D721Med (cell line): ENCODE measurements at regions not wholly inside any gene's neighbourhood (a gene's known extent, or its start where the extent isn't known, plus 50 kb on each side); places are given as distances from the start of the nearest gene placed in this dataset.

Experiments used
- DNase-seq: peaks from one replicate; pipeline ENCODE4 v3.0.0; 2011; ENCODE audit warnings: low spot score; ENCODE audit not compliant: insufficient read length
- FAIRE-seq: peaks from 2 replicates; lab custom pipeline; 2011; peaks lifted over from hg19 to GRCh38; lab: Jason Lieb, UNC
- TF ChIP-seq, protein P1 (sequence below): IDR thresholded peaks from 2 replicates; pipeline ENCODE4 v1.5.1; 2012; ENCODE audit warnings: mild to moderate bottlenecking, control low read depth; ENCODE audit not compliant: insufficient read depth; ENCODE audit errors: missing control alignments

- FAIRE-seq, result no peak
These were observed 219.7 kb upstream of the PPP2R2D start for GRCh38 chr10:131681122-131681521.

GRCh38 chr10:131681656-131682055, 219.2 kb upstream of the PPP2R2D start:
- FAIRE-seq, result no peak
- TF ChIP-seq, protein P1, sequence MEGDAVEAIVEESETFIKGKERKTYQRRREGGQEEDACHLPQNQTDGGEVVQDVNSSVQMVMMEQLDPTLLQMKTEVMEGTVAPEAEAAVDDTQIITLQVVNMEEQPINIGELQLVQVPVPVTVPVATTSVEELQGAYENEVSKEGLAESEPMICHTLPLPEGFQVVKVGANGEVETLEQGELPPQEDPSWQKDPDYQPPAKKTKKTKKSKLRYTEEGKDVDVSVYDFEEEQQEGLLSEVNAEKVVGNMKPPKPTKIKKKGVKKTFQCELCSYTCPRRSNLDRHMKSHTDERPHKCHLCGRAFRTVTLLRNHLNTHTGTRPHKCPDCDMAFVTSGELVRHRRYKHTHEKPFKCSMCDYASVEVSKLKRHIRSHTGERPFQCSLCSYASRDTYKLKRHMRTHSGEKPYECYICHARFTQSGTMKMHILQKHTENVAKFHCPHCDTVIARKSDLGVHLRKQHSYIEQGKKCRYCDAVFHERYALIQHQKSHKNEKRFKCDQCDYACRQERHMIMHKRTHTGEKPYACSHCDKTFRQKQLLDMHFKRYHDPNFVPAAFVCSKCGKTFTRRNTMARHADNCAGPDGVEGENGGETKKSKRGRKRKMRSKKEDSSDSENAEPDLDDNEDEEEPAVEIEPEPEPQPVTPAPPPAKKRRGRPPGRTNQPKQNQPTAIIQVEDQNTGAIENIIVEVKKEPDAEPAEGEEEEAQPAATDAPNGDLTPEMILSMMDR, result no peak
- no peak for DNase-seq

More at GRCh38 chr10:131681122-131681521, 219.7 kb upstream of the PPP2R2D start:
- no peak for DNase-seq
- TF ChIP-seq, protein P1, result no peak

DNA sequence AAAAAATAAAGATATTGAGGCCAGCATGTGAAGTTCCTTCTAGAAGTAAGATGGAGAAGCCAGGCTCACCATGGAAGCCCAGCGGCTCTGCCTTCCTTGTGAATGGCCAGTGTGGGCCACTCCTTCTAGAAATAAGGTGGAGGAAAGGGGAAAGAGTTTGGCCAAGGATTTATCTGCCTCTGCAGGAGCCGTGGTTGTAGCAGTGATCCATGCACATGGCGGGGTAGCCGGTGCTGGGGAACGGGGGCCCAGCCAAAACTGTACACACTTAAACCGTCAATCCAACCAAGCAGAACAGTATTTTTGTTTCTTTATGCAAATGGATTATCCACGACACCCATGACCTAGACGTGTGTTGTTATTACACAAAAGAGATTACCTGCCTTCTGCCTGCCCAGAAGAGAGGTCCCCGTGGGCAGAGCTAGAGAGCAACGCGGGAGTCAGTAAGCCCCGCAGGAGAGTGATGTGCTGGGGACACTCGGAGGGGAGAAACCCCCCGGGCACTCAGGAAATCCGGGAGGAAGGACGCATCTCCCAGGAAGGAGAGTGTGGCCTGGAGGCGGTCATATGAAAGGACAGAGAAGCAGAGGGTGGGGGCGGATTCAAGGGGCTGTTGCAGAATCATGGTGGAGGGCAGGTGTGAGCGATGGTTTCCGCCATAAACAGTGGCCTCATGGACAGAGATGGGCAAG, 218.4 kb upstream of the PPP2R2D start:
- no peak for FAIRE-seq

DNA sequence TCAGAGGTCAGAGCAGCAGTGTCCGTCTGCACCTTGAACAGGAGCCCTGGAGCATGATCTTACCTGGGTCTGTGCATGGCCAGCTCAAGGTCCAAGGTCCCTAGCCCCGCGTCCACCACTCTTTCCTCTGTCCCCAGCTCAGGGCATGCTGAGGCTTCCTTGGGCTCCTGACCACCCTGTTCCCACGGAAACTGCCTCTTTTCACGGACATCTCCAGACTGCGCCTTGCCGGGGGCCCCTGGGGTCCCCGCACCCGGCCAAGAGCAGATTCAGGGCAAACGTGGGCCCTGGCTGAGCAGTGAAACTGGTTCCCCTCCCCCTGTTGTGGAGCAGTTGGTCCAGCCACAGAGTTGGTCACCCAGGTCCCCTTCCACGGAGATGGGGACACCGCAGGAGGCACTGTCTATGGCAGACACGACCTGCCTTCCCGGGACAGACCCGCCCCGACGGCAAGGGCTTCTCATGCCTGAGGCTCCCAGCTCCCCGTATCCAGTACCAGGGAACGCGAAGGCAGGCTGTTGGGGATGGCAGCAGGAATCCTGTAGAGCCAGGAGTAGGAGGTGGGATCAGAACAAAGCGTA, 217.4 kb upstream of the PPP2R2D start:
- TF ChIP-seq, protein P1, result no peak
- FAIRE-seq, result no peak
- DNase-seq, result no peak

More for the DNA sequence above, 218.4 kb upstream of the PPP2R2D start:
- TF ChIP-seq, protein P1, result no peak
- no peak for DNase-seq

DNA sequence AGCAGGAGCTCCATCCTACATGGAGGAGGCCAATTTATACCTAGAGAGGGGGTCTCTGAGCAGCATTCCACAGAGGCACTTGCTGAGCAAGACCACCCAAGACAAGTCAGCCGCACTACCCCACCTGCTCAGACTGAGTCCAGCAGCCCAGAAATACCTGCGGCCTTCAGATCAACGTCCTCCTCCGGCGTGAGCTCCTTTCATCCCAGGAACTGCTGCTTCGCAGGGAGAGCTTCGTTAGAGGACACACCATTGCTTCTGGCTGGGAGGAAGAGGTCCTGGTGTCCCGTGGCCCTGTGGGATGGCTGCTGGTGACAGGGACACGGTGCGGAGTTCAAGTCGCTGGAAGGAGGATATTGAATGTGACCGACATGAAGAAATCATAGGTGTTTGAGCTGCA, 216.9 kb upstream of the PPP2R2D start:
- DNase-seq (no peak), FAIRE-seq (no peak)
- TF ChIP-seq, protein P1, result no peak

DNA sequence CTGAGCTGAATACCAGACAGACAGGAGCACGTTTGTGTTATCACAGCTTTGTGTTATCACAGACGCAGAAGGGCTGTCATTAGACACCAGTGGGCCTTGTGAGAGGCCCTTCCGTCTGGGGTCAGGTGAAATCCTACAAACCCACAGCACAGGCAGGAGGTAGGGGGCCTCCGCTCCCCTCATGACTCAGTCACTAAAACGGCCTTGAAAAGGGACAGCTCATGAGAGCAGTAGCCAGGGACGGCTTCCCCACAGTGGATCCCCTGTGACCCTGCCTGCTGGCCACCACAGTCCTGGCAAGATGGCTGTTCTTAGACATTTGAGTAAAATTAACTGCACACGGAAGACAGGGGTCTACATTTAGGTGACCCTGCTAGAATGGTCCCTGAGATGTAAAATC, 215.8 kb upstream of the PPP2R2D start:
- no peak for DNase-seq
- no peak for FAIRE-seq
- TF ChIP-seq, protein P1, result no peak

DNA sequence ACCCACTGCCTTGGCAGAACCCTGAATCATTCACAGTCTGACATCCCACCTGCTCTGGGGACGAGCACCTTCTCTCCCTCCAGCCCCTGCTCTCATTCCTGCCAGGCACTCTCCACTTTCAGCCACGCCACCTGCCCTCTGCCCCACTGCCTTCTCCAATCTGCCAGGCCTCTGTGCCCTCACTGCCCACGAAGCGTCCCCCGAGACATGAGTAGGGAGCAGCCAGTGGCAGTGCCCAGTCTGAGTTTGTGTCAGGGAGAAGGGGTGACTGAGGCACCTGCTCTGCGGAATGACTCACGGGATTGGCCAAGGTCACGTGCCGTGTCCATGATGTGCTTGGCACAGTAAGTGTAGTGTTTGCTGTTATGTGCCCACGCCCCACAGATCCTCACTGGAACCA, 215.2 kb upstream of the PPP2R2D start:
- no peak for FAIRE-seq

More for the DNA sequence above, 215.2 kb upstream of the PPP2R2D start:
- TF ChIP-seq, protein P1, result no peak
- DNase-seq, result no peak
